ENCODE measurements at regions not wholly inside any gene's neighbourhood (a gene's known extent, or its start where the extent isn't known, plus 50 kb on each side); places are given as distances from the start of the nearest gene placed in this dataset.

GRCh38 chr17:73701701-73702100, 57.5 kb upstream of the SDK2 start:
- no peak overlapping the region for H3K4me3 ChIP-seq
- intact Hi-C loops (cut with DNase I) = no loop called here
- H3K4me1 ChIP-seq = no peaks in the 10 kb centered on the region
- H3K27ac ChIP-seq = no peak overlapping the region
- ATAC-seq = no peak
- peaks cover 0 to 4% (median 0%) of the 10 kb centered on the region in 3 donors for H3K27me3 ChIP-seq (ENCODE audit: insufficient read depth in 3 of 3, low read length in 2 of 3)
- no peaks in the 10 kb centered on the region for H3K9me3 ChIP-seq
- 84 to 88% (median 86%) methylated on average over 8 of the region's 8 CpGs for WGBS, 3 donors
- TF ChIP-seq, protein P1, sequence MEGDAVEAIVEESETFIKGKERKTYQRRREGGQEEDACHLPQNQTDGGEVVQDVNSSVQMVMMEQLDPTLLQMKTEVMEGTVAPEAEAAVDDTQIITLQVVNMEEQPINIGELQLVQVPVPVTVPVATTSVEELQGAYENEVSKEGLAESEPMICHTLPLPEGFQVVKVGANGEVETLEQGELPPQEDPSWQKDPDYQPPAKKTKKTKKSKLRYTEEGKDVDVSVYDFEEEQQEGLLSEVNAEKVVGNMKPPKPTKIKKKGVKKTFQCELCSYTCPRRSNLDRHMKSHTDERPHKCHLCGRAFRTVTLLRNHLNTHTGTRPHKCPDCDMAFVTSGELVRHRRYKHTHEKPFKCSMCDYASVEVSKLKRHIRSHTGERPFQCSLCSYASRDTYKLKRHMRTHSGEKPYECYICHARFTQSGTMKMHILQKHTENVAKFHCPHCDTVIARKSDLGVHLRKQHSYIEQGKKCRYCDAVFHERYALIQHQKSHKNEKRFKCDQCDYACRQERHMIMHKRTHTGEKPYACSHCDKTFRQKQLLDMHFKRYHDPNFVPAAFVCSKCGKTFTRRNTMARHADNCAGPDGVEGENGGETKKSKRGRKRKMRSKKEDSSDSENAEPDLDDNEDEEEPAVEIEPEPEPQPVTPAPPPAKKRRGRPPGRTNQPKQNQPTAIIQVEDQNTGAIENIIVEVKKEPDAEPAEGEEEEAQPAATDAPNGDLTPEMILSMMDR (IDR thresholded peaks at IDR 0.05) = no peak
- H3K36me3 ChIP-seq (ENCODE audit: insufficient read depth in 1 of 2, low read depth in 1 of 2) = no peaks in the 10 kb centered on the region
- no peak for DNase-seq

DNA sequence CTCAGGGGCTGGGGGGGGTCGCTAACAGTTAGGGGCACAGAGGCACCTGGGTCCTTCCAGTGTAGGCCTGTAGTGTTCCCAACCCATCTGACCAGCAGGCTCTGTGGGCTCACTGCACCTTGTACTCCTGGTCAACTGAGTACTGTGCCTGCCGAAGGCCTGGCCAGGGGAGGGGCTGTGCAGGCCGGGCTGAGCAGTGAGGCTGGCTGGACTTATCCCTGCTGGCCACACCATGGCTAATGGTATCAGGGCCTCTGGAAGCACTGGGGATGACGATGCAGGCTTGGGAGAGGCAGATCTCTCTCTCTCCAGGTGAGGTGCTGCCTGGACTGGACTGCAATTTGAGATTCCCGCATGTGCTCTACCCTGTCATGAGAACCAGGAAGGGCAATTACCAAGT, 58.9 kb upstream of the SDK2 start:
- no peaks in the 10 kb centered on the region for H3K36me3 ChIP-seq (ENCODE audit: insufficient read depth in 1 of 2, low read depth in 1 of 2)
- peaks cover 0 to 4% (median 1%) of the 10 kb centered on the region in 3 donors for H3K27me3 ChIP-seq (ENCODE audit: insufficient read depth in 3 of 3, low read length in 2 of 3)
- TF ChIP-seq, protein P1 (IDR thresholded peaks at IDR 0.05) = no peak
- DNase-seq (no peak), ATAC-seq (no peak)
- no peaks in the 10 kb centered on the region for H3K4me1 ChIP-seq
- H3K4me3 ChIP-seq = no peak overlapping the region
- H3K9me3 ChIP-seq = no peaks in the 10 kb centered on the region
- WGBS, 3 donors = 53 to 66% (median 62%) methylated on average over 5 of the region's 5 CpGs
- H3K27ac ChIP-seq = no peak overlapping the region
- intact Hi-C loops (cut with DNase I) = no loop called here

DNA sequence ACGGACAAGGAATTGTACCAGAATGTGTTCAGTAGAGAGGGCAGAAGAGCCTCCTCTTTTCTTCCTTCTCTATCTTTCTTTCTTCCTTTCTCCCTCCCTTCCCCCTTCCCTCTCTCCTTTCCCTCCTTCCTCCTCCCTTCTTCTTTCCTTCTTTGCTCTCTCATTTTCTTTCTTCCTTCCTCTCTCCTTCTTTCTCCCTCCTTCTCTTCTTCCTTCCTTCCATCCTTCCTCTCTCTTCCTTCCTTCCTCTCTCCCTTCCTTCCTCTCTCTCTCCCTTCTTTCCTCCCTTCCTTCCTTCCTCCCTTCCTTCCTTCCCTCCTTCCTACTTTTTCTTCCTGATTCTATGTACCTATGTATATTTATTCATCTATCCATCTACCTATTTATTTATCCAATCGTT, 59.7 kb upstream of the SDK2 start:
- Histone ChIP-seq H3K9me3 (no peaks in the 10 kb centered on the region), H3K4me3 (no peak overlapping the region), H3K27ac (no peak overlapping the region), H3K27me3 (ENCODE audit: insufficient read depth in 3 of 3, low read length in 2 of 3) (peaks cover 0 to 4% (median 4%) of the 10 kb centered on the region in 3 donors), H3K4me1 (no peaks in the 10 kb centered on the region), H3K36me3 (ENCODE audit: insufficient read depth in 1 of 2, low read depth in 1 of 2) (no peaks in the 10 kb centered on the region)
- intact Hi-C loops (cut with DNase I) = no loop called here
- TF ChIP-seq, protein P1 (IDR thresholded peaks at IDR 0.05) = no peak
- no peak for DNase-seq
- 76 to 81% (median 80%) methylated on average over 2 of the region's 2 CpGs for WGBS, 3 donors
- no peak for ATAC-seq

DNA sequence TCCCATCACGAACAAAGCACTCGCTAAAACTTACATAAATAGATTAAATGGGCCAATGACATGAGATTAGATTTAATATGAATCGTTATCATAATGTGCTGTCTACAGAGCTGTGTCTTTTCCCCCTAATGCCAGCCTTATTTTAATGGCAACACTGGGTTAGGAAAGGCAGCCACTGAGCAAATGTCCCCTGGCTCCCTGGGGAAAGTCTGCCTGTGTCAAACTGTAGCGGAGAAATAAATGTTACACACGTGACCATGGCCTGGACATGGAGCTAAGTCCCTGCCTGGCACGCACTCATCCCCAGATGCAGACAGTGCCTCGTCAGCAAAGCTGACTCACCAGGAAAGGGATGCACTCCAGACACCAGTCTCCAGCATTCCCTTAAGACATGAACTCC, 61.3 kb upstream of the SDK2 start:
- Histone ChIP-seq H3K27ac (no peak overlapping the region), H3K36me3 (ENCODE audit: insufficient read depth in 1 of 2, low read depth in 1 of 2) (no peaks in the 10 kb centered on the region), H3K4me3 (no peak overlapping the region), H3K4me1 (no peaks in the 10 kb centered on the region), H3K9me3 (no peaks in the 10 kb centered on the region), H3K27me3 (ENCODE audit: insufficient read depth in 3 of 3, low read length in 2 of 3) (peaks cover 0 to 4% (median 4%) of the 10 kb centered on the region in 3 donors)
- ATAC-seq (peak; percentile 39 to 85 (median 70)), DNase-seq (peak in 1 of 2 donors; percentile 20)
- 29 to 31% (median 29%) methylated on average over 7 of the region's 7 CpGs for WGBS, 3 donors
- TF ChIP-seq, protein P1 (IDR thresholded peaks at IDR 0.05) = no peak
- intact Hi-C loops (cut with DNase I) = no loop called here

DNA sequence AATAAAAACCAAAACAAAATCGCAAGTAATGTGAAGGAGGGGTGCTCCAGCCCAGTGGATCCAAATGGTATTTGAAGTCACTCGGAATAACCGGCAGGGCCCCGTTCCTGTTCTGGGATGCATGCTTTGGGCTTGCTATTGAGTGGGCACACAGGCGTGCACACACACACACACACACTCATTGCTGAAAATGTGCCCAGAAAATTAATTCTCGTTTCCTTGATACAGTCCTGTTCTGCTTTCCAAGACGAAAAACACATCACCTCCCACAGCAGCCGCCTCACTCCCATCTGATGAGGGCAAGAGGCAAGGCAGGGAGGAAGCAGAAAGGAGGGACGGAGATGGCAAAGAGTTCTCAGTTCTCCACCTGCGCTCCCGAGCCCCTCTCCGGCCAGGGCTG, 62.2 kb upstream of the SDK2 start:
- peaks cover 0 to 4% (median 4%) of the 10 kb centered on the region in 3 donors for H3K27me3 ChIP-seq (ENCODE audit: insufficient read depth in 3 of 3, low read length in 2 of 3)
- no peak for DNase-seq
- no peaks in the 10 kb centered on the region for H3K9me3 ChIP-seq
- no peak for ATAC-seq
- no peak overlapping the region for H3K4me3 ChIP-seq
- intact Hi-C loops (cut with DNase I) = no loop called here
- no peaks in the 10 kb centered on the region for H3K4me1 ChIP-seq
- TF ChIP-seq, protein P1 (IDR thresholded peaks at IDR 0.05) = no peak
- 80 to 82% (median 81%) methylated on average over 12 of the region's 12 CpGs for WGBS, 3 donors
- no peaks in the 10 kb centered on the region for H3K36me3 ChIP-seq (ENCODE audit: insufficient read depth in 1 of 2, low read depth in 1 of 2)
- H3K27ac ChIP-seq = no peak overlapping the region

Measured in psoas muscle (tissue), 7 donors.